ENCODE measurements at regions not wholly inside any gene's neighbourhood (a gene's known extent, or its start where the extent isn't known, plus 50 kb on each side); places are given as distances from the start of the nearest gene placed in this dataset.
"Not testable (repeated sequence)": the region's sequence is repeated elsewhere in the genome, so short reads cannot be mapped to it uniquely, and the experiment has no call there.

GRCh38 chr17:71024969-71025368 lies 855.6 kb downstream of the KCNJ2 start:
- Mint-ChIP-seq H3K27me3 (ENCODE audit: low read depth) (no peaks in the 10 kb centered on the region), H3K4me1 (peaks cover 5% of the 10 kb centered on the region), H3K36me3 (no peaks in the 10 kb centered on the region), H3K27ac (no peak overlapping the region), H3K9me3 (no peaks in the 10 kb centered on the region), H3K4me3 (no peak overlapping the region)
- TF ChIP-seq CTCF (IDR thresholded peaks at IDR 0.05; ENCODE audit: unreplicated experiment): no peak
- DNase-seq (ENCODE audit: low spot score in 2 of 2, unreplicated experiment in 2 of 2): no peak

- Mint-ChIP-seq H3K9me3 (peaks cover 7% of the 10 kb centered on the region), H3K4me1 (peaks cover 24% of the 10 kb centered on the region), H3K36me3 (peaks cover 2% of the 10 kb centered on the region), H3K4me3 (no peak overlapping the region), H3K27me3 (ENCODE audit: low read depth) (no peaks in the 10 kb centered on the region), H3K27ac (no peak overlapping the region)
- TF ChIP-seq CTCF (IDR thresholded peaks at IDR 0.05; ENCODE audit: unreplicated experiment): no peak
- DNase-seq (ENCODE audit: low spot score in 2 of 2, unreplicated experiment in 2 of 2): no peak
These were observed 859.9 kb downstream of the KCNJ2 start for GRCh38 chr17:71029246-71029645.

- H3K4me1 Mint-ChIP-seq: peaks cover 24% of the 10 kb centered on the region
- not testable (repeated sequence) for H3K9me3 Mint-ChIP-seq; H3K27ac Mint-ChIP-seq; H3K4me3 Mint-ChIP-seq; DNase-seq (ENCODE audit: low spot score in 2 of 2, unreplicated experiment in 2 of 2); H3K27me3 Mint-ChIP-seq (ENCODE audit: low read depth); H3K36me3 Mint-ChIP-seq
These were observed 862.0 kb downstream of the KCNJ2 start for GRCh38 chr17:71031286-71031685.

DNA sequence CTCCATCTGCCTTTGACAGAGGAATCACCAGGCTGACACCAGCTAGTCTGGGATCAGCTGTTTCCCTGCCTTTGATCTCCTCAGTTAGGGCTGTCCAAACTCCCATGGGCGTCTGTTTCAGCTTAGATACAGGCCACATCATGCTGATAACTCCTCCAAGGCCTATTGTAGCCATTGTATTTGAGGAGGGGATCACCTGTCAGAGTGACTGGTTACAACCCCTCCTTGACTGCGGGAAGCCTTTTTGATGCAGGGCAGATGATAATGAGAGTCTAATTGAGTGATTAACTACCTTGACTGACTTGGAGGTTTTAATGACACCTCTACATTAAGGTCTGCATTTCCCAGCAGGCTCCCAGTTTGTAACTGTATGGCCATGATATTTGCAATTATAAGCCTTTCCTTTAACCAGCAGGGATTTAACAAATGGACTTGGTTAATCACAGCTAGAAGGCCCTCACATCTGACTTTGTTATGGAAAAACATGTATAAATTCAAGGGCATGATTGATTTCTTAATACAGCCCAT lies 863.5 kb downstream of the KCNJ2 start:
- TF ChIP-seq CTCF (IDR thresholded peaks at IDR 0.05; ENCODE audit: unreplicated experiment): no peak
- H3K27ac Mint-ChIP-seq: peak overlapping the region; percentile 22
- H3K36me3 Mint-ChIP-seq: peaks cover 2% of the 10 kb centered on the region
- H3K27me3 Mint-ChIP-seq (ENCODE audit: low read depth): no peaks in the 10 kb centered on the region
- H3K4me1 Mint-ChIP-seq: peaks cover 24% of the 10 kb centered on the region
- H3K4me3 Mint-ChIP-seq: no peak overlapping the region
- DNase-seq (ENCODE audit: low spot score in 2 of 2, unreplicated experiment in 2 of 2): no peak
- H3K9me3 Mint-ChIP-seq: peaks cover 7% of the 10 kb centered on the region

GRCh38 chr17:71033336-71033735 lies 864.0 kb downstream of the KCNJ2 start:
- no peak for DNase-seq (ENCODE audit: low spot score in 2 of 2, unreplicated experiment in 2 of 2)
- Mint-ChIP-seq H3K9me3 (peaks cover 7% of the 10 kb centered on the region), H3K27ac (no peak overlapping the region), H3K4me3 (no peak overlapping the region), H3K36me3 (peaks cover 2% of the 10 kb centered on the region), H3K4me1 (peaks cover 24% of the 10 kb centered on the region), H3K27me3 (ENCODE audit: low read depth) (no peaks in the 10 kb centered on the region)
- TF ChIP-seq CTCF (IDR thresholded peaks at IDR 0.05; ENCODE audit: unreplicated experiment): no peak

DNA sequence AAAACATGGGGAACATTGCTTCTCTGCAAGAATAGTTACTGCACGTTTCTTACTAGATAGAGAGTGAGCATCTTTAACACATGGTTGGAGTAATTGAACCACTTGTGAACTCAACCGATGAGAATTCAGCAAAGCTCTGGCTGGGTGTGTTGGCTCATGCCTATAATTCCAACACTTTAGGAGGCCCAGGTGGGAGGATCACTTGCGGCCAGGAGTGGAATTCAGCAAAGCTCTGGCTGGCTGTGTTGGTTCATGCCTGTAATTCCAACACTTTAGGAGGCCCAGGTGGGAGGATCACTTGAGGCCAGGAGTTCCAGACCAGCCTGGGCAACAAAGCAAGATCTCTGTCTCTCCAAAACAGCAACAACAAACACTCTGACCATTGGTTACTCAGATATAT lies 865.9 kb downstream of the KCNJ2 start:
- Mint-ChIP-seq H3K4me1 (peaks cover 28% of the 10 kb centered on the region), H3K27ac (no peak overlapping the region), H3K27me3 (ENCODE audit: low read depth) (no peaks in the 10 kb centered on the region), H3K4me3 (no peak overlapping the region), H3K36me3 (peaks cover 2% of the 10 kb centered on the region), H3K9me3 (peaks cover 7% of the 10 kb centered on the region)
- no peak for DNase-seq (ENCODE audit: low spot score in 2 of 2, unreplicated experiment in 2 of 2)
- TF ChIP-seq CTCF (IDR thresholded peaks at IDR 0.05; ENCODE audit: unreplicated experiment): no peak
